Hematopoietic multipotent progenitor cell treated with erythropoietin and hydrocortisone succinate and interleukin-3 and kit ligand, for 6 days (in vitro differentiated cells): ENCODE measurements at regions not wholly inside any gene's neighbourhood (a gene's known extent, or its start where the extent isn't known, plus 50 kb on each side); places are given as distances from the start of the nearest gene placed in this dataset.
"Not testable (repeated sequence)": the region's sequence is repeated elsewhere in the genome, so short reads cannot be mapped to it uniquely, and the experiment has no call there.

Experiments
- DNase-seq: peaks from one replicate; pipeline ENCODE4 v3.0.0-alpha.2; 2015

- no peak for DNase-seq
Observed at GRCh38 chr9:90128587-90129190, 513.9 kb downstream of the DIRAS2 start.

GRCh38 chr9:90129446-90129845 lies 513.2 kb downstream of the DIRAS2 start:
- no peak for DNase-seq

GRCh38 chr9:90131568-90131967 lies 511.1 kb downstream of the DIRAS2 start:
- DNase-seq = no peak

- DNase-seq = no peak
Observed at GRCh38 chr9:90132866-90133265, 509.8 kb downstream of the DIRAS2 start.

GRCh38 chr9:90137801-90138200 lies 504.8 kb downstream of the DIRAS2 start:
- no peak for DNase-seq

- no peak for DNase-seq
Observed at GRCh38 chr9:90140131-90140818, 502.3 kb downstream of the DIRAS2 start.

- DNase-seq = peak; percentile 64
Observed at GRCh38 chr9:90141723-90142122, 500.9 kb downstream of the DIRAS2 start.

- peak; percentile 85 for DNase-seq
Observed at GRCh38 chr9:90142580-90142979, 500.0 kb downstream of the DIRAS2 start.

- DNase-seq = no peak
Observed at GRCh38 chr9:90147426-90147825, 495.2 kb downstream of the DIRAS2 start.

GRCh38 chr9:90156318-90156717 lies 486.3 kb downstream of the DIRAS2 start:
- DNase-seq = no peak

- no peak for DNase-seq
Observed at GRCh38 chr9:90162326-90162725, 480.3 kb downstream of the DIRAS2 start.

GRCh38 chr9:90162819-90163218 lies 479.8 kb downstream of the DIRAS2 start:
- DNase-seq = no peak

GRCh38 chr9:90165281-90165680 lies 477.3 kb downstream of the DIRAS2 start:
- no peak for DNase-seq

- not testable (repeated sequence) for DNase-seq
Observed at GRCh38 chr9:90166374-90166773, 476.2 kb downstream of the DIRAS2 start.

GRCh38 chr9:90167914-90168313 lies 474.7 kb downstream of the DIRAS2 start:
- DNase-seq = no peak

GRCh38 chr9:90169490-90169889 lies 473.1 kb downstream of the DIRAS2 start:
- no peak for DNase-seq

GRCh38 chr9:90173935-90174334 lies 468.7 kb downstream of the DIRAS2 start:
- not testable (repeated sequence) for DNase-seq

- not testable (repeated sequence) for DNase-seq
Observed at GRCh38 chr9:90174346-90174745, 468.3 kb downstream of the DIRAS2 start.

GRCh38 chr9:90175257-90175656 lies 467.4 kb downstream of the DIRAS2 start:
- DNase-seq = no peak

GRCh38 chr9:90175865-90176264 lies 466.8 kb downstream of the DIRAS2 start:
- DNase-seq = no peak

GRCh38 chr9:90176901-90177300 lies 465.7 kb downstream of the DIRAS2 start:
- no peak for DNase-seq

- DNase-seq = no peak
Observed at GRCh38 chr9:90180381-90180780, 462.2 kb downstream of the DIRAS2 start.

- DNase-seq = peak; percentile 28
Observed at GRCh38 chr9:90188656-90189055, 454.0 kb downstream of the DIRAS2 start.

GRCh38 chr9:90189306-90189705 lies 453.3 kb downstream of the DIRAS2 start:
- peak; percentile 46 for DNase-seq

GRCh38 chr9:90192465-90192864 lies 450.2 kb downstream of the DIRAS2 start:
- DNase-seq = not testable (repeated sequence)
